DMS53 (cell line): ENCODE measurements at regions not wholly inside any gene's neighbourhood (a gene's known extent, or its start where the extent isn't known, plus 50 kb on each side); places are given as distances from the start of the nearest gene placed in this dataset.
"Not testable (repeated sequence)": the region's sequence is repeated elsewhere in the genome, so short reads cannot be mapped to it uniquely, and the experiment has no call there.

Experiments
- DNase-seq: peaks from one replicate; lab custom pipeline; 2025; lab: John Stamatoyannopoulos, UW

DNA sequence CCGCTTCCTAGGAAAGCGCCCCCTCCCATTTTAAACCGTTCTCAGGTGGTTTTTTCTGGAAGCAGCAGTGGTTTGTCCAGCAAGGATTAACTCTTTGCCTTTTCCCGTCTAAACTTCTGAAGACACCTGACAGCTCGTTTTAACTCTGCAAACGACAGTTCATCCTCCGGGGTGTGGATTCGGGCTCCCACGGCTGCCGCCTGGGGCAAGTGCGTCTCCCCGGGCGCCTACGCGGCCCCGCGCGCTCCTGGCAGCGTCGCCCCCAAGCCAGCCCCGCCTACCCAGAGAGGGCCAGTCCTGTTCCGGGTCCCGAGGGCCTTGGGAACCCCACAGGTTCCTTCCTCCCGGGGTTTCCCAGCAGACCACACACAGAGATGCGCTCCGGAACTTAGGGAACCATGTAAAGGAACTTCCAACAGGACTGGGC is 54.4 kb downstream of the PRR18 start:
- DNase-seq: no peak

DNA sequence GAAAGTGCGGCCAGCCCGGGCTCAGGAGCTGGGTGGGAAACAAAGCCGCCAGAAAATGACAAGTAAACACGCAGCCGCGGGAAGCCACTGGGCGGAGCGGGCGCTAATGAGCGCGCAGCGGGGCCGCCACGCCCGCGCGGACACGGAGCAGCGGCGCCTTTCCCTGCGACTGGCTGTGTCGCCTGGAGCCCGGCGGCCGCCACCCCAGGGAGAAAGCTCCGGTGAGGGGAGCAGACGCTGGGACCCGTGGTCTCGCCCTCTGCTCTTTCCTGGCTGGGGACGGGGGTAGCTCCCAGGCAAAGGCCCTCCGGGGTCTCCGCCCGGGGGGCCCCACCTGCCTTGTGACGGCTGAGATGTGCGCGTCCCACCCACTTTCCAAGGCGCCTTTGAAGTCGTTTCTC is 54.9 kb downstream of the PRR18 start:
- DNase-seq: peak; percentile 63

DNA sequence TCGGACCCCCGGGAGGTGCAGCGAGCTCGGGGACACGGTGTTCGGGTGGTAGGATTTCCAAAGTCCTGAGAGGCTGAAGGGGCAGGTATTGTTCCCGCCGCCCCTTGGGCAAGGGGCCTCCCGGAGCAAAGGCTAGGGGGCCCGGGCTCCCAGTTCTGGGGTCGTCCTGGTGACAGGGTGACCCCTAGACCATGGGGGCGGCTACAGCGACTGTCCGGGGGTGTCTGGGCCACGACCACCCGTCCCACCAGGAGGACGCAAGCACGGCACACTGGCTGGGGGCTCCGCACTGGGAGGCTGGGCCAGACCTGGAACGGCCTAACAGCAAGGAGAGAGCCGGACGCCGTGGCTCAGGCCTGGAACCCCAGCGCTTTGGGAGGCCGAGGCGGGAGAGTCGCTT is 55.6 kb downstream of the PRR18 start:
- no peak for DNase-seq

DNA sequence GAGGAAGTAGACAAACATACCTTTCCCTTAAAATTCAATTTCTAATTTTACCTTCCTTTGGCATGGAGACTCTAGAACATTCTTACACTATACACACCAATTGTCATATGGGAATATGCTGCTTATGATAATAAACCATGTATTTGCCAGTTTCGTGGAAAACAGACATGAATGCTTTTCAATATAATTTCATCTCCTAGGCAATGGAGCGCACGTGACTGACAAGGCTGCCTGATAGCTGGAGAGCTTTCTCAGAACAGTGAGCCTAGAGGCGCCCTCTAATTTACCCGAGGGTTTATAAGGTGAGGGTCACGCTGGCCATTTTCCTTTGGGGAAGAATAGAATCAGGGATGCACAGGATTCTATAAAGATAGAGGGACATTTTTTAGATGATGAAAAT is 56.5 kb downstream of the PRR18 start:
- peak; percentile 6 for DNase-seq

DNA sequence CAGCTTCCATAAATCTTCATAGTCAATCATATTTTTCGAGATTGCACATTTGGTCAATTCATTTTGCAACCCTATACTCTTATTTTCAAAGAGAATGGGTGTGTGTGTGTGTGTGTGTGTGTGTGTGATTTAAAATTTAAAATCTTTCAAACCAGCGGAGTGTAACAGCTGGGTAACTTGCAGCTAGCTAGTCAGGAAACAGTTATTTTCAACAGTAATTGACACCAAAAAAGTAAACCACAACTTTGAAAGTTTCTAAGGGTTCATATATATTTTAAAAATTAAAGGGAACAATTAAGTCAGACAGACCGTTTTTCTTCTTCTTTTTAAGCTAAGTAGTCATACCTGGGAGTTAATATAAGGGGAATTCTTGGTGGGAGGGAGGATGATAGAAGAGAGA is 57.0 kb downstream of the PRR18 start:
- no peak for DNase-seq

DNA sequence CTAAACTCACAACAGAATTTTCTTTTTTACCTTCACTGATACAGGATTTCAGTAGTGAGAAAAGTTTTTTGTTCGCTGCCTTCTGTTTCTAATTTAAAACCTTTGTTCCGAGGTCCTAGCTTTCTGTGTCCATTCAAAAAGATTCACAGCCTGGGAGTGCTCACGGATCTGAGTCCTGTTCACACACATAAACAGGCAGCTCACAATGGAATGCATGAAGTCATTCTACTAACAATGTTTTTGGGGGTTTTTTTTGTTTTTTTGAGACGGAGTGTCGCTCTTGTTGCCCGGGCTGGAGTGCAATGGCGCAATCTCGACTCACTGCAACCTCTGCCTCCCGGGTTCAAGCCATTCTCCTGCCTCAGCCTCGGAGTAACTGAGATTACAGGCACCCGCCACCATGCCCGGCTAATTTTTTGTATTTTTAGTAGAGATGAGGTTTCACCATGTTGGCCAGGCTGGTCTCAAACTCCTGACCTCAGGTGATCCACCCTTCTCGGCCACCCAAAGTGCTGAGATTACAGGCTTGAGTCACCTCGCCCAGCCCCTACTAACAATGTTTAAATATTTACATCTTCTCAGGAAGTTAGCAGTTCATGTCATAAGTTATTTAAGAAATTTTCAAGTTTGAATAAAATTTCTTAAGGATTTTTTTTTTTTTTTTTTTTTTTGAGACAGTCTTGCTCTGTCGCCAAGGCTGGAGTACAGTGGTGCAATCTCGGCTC is 59.0 kb downstream of the PRR18 start:
- not testable (repeated sequence) for DNase-seq

DNA sequence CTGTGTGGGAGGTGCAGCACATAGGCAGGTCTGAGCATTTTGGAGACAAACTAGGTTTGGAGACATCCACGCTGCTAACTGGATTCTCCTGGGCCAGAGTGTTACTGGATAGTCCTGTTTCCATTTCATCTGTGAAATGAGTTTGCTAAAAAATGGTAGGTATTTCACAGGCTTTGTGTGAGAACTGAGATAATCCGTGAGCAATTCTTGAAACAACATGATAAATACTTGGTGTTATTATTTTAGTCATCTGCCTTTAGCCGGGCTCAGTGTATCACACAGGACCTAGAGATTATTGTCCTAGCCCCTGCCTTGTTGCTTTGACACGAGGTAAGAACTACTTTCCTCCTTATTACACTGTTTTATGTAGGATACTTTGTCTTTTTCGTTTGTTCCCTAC is 63.0 kb downstream of the PRR18 start:
- DNase-seq: no peak

DNA sequence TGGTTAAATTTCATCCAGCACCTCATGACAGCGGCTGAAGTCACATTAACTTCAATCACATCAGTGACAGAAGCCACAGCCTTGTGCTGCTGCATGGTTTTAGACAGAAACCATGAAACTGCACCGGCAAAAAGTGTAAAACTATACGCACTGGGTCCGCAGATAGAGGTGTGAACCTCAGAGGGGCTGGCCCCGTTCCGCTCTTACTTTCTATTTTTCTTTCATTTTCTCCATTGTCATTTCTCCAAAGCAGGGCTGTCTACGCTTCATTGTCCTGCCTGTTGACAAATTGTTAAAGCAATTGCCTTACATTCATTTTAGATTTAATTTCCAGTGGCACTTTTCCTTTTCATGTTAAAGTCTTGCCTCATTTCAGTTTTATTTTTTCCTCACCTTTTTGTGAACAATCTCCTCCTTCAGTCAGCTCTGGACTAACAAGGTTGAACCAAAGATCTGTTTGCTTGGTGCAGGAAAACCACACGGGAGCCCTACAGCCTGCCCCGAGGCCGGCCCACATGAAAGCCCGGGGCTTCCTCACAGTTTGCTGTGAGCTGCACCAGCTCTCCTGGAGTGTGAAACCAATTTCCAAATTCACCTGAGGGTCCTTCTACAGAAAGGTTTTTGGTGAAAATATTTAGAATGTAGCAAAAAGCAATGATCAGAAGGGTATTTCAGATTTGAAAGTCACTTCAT is 63.7 kb downstream of the PRR18 start:
- DNase-seq: no peak

DNA sequence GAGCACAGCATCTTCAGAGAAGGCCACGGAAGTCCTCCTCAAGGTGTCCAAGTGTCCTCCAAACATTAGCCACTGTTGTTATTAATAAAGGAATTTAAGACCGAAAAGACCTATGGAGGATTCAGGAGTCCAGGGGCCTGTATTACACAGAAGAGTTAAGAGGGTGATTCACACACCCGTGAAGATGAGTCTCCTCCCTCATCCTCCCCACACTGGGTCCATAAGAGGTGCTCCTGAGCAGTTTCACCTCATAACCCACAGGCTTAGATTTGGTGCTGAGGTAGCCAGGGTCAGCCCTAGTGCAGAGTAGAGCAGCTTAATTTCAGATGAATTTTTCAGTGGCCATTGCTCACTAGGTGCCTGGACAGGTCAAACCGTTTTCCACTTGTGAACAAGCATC is 65.3 kb downstream of the PRR18 start:
- DNase-seq: no peak

DNA sequence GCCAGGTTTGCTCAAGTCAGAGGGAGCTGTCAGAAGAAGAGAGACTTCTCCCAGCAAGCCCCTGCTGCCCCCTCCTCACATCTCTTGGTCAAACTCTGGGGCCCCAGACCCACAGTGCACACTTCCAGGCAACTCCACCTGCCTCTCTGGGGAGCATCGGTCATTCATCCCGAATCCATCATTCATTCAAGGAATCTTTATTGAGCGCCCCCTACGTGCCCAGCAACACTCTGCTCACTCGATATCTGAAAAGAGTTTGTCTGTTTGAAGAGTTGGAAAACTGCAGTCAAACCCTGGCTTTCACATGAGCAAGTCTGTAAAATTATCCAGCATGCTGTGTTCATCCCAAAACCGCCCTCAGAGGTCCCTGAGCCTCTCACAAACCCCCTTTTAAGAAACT is 66.2 kb downstream of the PRR18 start:
- DNase-seq: no peak

DNA sequence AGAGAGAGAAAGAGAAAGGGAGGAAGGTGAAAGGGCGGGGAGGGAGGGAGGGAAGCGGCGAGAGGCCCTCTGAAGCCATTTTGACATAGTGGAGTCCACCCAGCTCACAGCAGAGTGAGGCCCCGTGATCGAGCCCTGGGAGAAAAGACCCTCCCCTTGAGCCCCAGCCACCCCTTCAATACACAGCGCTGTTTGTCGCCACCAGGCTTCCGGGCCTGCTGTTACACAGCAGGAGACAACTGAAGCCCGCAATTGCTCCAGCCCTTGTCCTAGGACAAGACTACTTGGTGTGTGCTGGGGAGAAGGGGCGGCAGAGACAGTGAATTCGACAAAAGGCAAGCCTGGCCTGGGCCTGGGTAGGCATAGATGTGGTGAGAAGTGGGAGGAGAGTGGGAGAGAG is 67.3 kb downstream of the PRR18 start:
- DNase-seq: no peak

DNA sequence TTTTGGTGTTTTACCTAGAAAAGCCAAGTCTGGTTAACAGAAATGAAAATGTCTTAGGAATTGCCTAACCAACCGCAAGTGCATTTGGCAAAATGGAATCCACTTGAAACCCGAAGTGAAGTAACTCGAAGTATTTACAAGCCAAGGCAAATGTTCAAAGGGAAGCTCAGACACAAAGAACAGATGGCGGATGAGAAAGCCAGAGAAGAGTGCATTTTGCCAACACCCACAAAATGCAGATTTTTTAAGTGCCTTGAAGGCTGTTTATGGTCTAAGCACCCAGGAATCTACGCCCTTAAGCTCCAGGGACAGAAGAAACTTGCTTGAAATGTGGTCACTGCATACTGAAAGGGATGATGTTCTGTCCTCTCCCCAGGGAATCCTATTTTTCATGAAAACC is 70.0 kb upstream of the TBXT start:
- no peak for DNase-seq

DNA sequence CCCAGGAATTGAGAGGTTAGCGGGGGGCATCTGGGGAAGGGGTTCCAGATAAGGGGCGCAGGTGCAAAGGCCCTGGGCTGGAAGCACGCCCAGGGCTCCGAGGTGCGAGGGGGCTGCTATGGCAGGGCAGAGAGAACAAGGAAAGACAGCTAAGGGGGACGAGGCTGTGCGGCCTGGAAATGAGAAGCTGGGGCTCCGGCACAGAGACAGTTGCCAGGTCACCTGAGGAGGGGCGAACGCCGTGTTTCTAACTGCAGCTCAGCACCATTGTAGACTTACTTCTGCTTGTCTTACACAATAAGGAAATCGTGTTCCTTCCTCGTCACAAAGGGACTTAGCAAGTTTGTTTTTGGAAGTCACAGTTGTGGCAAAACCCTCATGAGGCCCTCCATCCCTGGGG is 68.9 kb upstream of the TBXT start:
- no peak for DNase-seq

DNA sequence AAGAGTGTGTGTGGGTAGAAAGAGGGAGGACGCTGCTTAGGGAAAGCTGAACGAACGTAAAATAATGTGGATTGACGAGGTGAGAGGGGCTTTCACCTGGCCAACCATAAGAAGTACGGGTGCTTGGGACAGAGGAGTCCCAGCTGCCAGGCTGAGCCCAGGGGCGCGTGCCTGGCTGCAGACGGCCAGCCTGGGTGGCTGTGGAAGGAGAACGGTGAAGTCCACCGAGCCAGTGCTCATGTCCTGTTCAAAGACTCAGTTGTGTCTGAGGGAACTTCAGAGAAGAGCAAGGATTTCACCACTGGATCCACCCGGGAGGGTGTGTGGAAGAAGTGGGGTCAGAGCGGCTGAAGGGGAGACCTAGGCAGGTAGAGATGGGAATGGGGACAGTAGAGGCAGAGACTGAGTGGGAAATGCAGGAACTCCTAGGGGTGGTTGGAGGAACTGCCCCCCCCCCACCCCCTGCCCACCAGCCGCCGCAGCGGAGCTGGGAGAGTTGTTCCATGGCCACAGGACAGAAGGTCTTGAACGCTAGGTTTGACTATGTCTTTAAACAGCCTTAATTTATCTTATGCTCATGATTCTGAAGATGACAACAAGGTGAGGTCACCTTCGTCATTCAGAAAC is 68.1 kb upstream of the TBXT start:
- DNase-seq: no peak

DNA sequence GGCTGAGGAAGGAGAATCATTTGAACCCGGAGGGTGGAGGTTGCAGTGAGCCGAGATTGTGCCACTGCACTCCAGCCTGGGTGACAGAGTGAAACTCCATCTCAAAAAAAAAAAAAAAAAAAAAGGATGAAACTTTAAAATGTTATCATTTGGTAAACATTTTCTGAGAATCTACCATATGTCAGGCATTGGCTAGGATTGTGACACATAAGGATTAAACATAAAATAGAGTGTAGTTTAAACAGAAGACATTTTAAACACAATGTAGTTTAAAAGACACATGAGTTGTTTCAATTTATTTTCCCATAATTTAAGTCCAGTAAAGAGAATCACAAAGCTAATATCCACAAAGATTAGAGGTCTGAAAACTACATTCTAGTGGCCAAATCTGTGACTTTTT is 63.5 kb upstream of the TBXT start:
- DNase-seq: not testable (repeated sequence)

DNA sequence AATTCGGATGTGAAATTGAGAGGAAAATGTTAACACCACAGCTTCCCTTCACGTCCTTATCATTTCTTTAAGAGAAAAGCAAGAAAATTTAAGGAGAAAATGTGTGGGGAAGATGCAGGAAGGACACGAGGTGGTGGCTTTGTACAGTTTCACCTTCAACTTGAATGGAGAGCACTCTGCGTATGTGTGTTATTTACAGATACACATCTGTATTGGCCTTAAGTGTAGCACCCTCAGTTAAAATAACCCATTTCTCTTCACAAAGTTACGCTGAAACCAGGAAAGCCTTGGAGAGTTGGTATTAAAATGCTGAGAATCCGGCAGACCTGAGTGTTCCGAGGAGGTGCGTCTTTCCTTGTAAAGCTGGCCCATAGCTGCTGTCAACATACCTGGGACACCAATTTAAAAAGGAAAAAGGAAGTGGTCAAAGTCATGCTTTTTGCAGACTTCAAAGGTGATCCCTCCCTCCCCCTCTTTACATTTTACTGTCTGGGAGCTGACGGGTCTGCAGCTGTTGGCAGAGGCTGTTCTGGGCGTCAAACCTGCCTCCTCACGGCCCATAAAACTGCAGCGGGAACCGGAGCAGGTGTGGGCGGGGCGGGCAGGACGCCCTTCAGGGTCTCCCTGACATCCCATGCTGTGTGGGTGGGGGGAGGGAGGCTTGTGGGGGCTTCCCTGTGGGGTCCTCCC is 61.3 kb upstream of the TBXT start:
- no peak for DNase-seq

DNA sequence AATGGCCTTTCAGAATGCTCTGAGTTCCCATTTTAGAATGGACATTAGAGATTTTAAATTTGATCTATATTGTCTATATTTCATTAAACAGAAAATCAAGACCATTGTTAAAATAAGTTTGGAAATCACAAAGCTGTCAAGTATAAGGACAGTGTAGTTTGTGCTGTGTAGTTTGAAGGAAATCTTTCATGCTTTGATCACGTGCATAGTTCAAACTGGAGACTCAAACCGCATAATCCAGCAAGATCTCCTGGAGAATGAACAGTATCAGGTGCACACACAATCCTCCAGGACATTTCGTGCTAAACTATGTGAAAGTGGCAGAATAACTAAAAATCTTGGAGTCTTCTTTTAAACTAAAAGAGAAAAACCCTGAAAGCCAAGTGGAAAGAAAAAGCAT is 60.8 kb upstream of the TBXT start:
- no peak for DNase-seq

DNA sequence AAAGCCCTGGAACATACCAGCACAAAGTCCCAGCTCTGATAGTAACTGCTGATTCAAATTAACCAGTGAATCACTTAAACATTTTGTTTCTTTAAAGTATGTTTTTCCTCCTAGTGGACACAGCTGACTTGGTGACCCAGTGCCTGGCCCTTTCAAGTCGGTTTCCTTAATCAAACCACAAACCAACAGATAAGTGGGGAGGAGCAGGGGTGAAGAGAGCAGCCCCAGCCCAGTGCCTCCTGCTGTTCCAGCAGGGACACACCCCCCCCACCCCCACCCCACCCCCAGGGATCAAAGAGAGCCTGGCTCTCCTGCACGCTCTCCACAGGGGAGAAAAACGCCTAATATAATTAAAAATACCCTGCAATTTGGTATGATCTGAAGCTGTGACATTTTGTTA is 55.4 kb upstream of the TBXT start:
- DNase-seq: no peak

DNA sequence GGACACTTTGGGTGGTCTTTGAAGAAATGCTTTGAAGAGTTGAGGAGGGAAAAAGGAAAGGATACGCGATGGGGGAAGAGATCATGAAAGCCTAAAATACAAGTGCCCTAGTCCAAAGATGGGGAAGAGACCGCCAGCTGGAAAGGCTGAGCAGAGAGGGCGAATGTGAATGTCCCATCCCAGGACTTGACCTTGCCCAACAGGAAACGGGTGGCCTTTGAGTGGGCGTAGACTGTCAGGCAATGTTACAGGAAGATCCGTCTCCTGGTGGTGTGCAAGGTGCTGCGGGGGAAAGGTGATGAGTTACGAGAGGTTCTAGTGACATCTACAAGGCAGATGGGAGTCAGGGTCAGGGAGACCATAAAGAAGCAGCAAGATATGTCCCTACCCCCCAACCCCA is 55.0 kb upstream of the TBXT start:
- no peak for DNase-seq

DNA sequence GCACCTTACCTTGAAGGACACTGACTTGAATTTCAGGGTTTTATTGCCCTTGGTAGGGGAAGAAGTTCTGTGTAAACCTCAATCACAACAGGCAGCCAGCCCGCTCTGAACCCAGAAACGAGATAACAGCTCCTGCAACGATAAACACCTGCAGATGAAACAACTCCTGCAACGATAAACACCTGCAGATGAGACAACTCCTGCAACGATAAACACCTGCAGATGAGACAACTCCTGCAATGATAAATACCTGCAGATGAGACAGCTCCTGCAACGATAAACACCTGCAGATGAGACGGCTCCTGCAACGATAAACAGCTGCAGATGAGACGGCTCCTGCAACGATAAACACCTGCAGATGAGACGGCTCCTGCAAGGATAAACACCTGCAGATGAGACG is 54.0 kb upstream of the TBXT start:
- no peak for DNase-seq

DNA sequence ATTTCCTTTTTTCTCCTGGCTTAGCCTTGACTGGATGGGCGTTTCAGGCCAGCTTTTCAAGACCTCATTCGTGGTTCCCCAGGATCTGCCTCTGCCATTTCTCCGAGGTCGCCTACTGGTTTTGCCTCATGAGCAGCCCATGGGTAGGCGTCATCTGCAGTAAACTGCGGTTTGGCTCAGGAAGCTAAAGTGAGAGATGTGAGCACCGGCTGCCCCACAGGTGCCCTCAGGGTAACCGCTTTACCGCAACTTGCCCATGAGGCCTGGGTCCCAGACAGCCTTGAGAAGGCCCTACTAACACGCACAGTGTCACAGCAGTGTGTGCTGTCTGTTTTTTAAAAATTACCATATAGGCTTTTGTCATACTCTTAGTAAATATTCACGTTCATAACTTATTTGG is 53.4 kb upstream of the TBXT start:
- no peak for DNase-seq
